ENCODE measurements at regions not wholly inside any gene's neighbourhood (a gene's known extent, or its start where the extent isn't known, plus 50 kb on each side); places are given as distances from the start of the nearest gene placed in this dataset.

- Histone ChIP-seq H3K9me2 (ENCODE audit: low read depth, low read length) (no peaks in the 10 kb centered on the region), H3F3A (ENCODE audit: insufficient read depth, low read length) (no peaks in the 10 kb centered on the region), H3K27ac (ENCODE audit: low read depth, low read length, poor library complexity, severe bottlenecking) (no peak overlapping the region), H3K27me3 (ENCODE audit: insufficient read depth, low read length) (no peaks in the 10 kb centered on the region), H3K9ac (ENCODE audit: low read length) (no peak overlapping the region), H3K4me2 (ENCODE audit: low read length) (no peak overlapping the region), H3K79me2 (ENCODE audit: insufficient read depth, low read length) (no peaks in the 10 kb centered on the region), H3K36me3 (ENCODE audit: insufficient read depth, low read length) (no peaks in the 10 kb centered on the region), H3K4me1 (ENCODE audit: insufficient read depth, low read length, severe bottlenecking) (no peaks in the 10 kb centered on the region), H3K4me3 (ENCODE audit: low read depth, low read length, poor library complexity, severe bottlenecking) (no peak overlapping the region), H2AFZ (ENCODE audit: low read length) (no peak overlapping the region), H4K20me1 (ENCODE audit: insufficient read depth, low read length) (no peaks in the 10 kb centered on the region), H3K9me3 (ENCODE audit: low read length) (no peaks in the 10 kb centered on the region)
- no peak for TF ChIP-seq CTCF (IDR thresholded peaks at IDR 0.05; ENCODE audit: low read length)
- TF ChIP-seq EZH2 (IDR thresholded peaks at IDR 0.05; ENCODE audit: borderline replicate concordance, low read length), result no peak
Measured at GRCh38 chr12:84038242-84038641, 874.4 kb downstream of the SLC6A15 start.

- TF ChIP-seq CTCF (IDR thresholded peaks at IDR 0.05; ENCODE audit: low read length) (no peak), EZH2 (IDR thresholded peaks at IDR 0.05; ENCODE audit: borderline replicate concordance, low read length) (no peak)
- Histone ChIP-seq H3K9ac (ENCODE audit: low read length) (no peak overlapping the region), H3K9me3 (ENCODE audit: low read length) (peaks cover 3% of the 10 kb centered on the region; the same call in 1 of the 2 replicates), H3K27me3 (ENCODE audit: insufficient read depth, low read length) (no peaks in the 10 kb centered on the region), H3K27ac (ENCODE audit: low read depth, low read length, poor library complexity, severe bottlenecking) (no peak overlapping the region), H3K79me2 (ENCODE audit: insufficient read depth, low read length) (no peaks in the 10 kb centered on the region), H3F3A (ENCODE audit: insufficient read depth, low read length) (no peaks in the 10 kb centered on the region), H3K4me1 (ENCODE audit: insufficient read depth, low read length, severe bottlenecking) (no peaks in the 10 kb centered on the region), H2AFZ (ENCODE audit: low read length) (no peak overlapping the region), H3K9me2 (ENCODE audit: low read depth, low read length) (no peaks in the 10 kb centered on the region), H4K20me1 (ENCODE audit: insufficient read depth, low read length) (no peaks in the 10 kb centered on the region), H3K4me3 (ENCODE audit: low read depth, low read length, poor library complexity, severe bottlenecking) (no peak overlapping the region), H3K4me2 (ENCODE audit: low read length) (no peak overlapping the region), H3K36me3 (ENCODE audit: insufficient read depth, low read length) (no peaks in the 10 kb centered on the region)
Measured at GRCh38 chr12:84036912-84037311, 875.7 kb downstream of the SLC6A15 start.

GRCh38 chr12:84035766-84036165 lies 876.8 kb downstream of the SLC6A15 start:
- H3K79me2 ChIP-seq (ENCODE audit: insufficient read depth, low read length), result no peaks in the 10 kb centered on the region
- TF ChIP-seq CTCF (IDR thresholded peaks at IDR 0.05; ENCODE audit: low read length), result no peak
- no peak for TF ChIP-seq EZH2 (IDR thresholded peaks at IDR 0.05; ENCODE audit: borderline replicate concordance, low read length)
- no peaks in the 10 kb centered on the region for H3K36me3 ChIP-seq (ENCODE audit: insufficient read depth, low read length)
- H3K9me2 ChIP-seq (ENCODE audit: low read depth, low read length), result no peaks in the 10 kb centered on the region
- H3K4me3 ChIP-seq (ENCODE audit: low read depth, low read length, poor library complexity, severe bottlenecking), result no peak overlapping the region
- H3K27me3 ChIP-seq (ENCODE audit: insufficient read depth, low read length), result no peaks in the 10 kb centered on the region
- no peaks in the 10 kb centered on the region for H4K20me1 ChIP-seq (ENCODE audit: insufficient read depth, low read length)
- H3K4me1 ChIP-seq (ENCODE audit: insufficient read depth, low read length, severe bottlenecking), result no peaks in the 10 kb centered on the region
- H3F3A ChIP-seq (ENCODE audit: insufficient read depth, low read length), result no peaks in the 10 kb centered on the region
- H3K27ac ChIP-seq (ENCODE audit: low read depth, low read length, poor library complexity, severe bottlenecking), result no peak overlapping the region
- H3K9ac ChIP-seq (ENCODE audit: low read length), result no peak overlapping the region
- no peak overlapping the region for H3K4me2 ChIP-seq (ENCODE audit: low read length)
- H3K9me3 ChIP-seq (ENCODE audit: low read length), result peaks cover 3% of the 10 kb centered on the region; the same call in 1 of the 2 replicates
- H2AFZ ChIP-seq (ENCODE audit: low read length), result no peak overlapping the region
